IPS DF 6.9 (cell line): ENCODE measurements at regions not wholly inside any gene's neighbourhood (a gene's known extent, or its start where the extent isn't known, plus 50 kb on each side); places are given as distances from the start of the nearest gene placed in this dataset.

Experiments
- DNase-seq: peaks from one replicate; pipeline ENCODE4 v3.0.0-alpha.2; 2013; ENCODE audit warnings: low read depth, low spot score
- H3K27ac ChIP-seq: one replicate; pipeline ENCODE4 v1.5.1; 2013; ENCODE audit warnings: low read length, control low read depth
- H3K27me3 ChIP-seq: 2 replicates; pipeline ENCODE4 v1.6.1; 2013; ENCODE audit warnings: mild to moderate bottlenecking, low read length; ENCODE audit not compliant: control insufficient read depth, insufficient read depth
- H3K36me3 ChIP-seq: 2 replicates; pipeline ENCODE4 v1.6.1; 2013; ENCODE audit warnings: low read length; ENCODE audit not compliant: control insufficient read depth, insufficient read depth
- H3K4me1 ChIP-seq: 2 replicates; pipeline ENCODE4 v1.6.1; 2013; ENCODE audit warnings: low read length; ENCODE audit not compliant: control insufficient read depth, insufficient read depth
- H3K4me3 ChIP-seq: 2 replicates; pipeline ENCODE4 v1.5.1; 2013; ENCODE audit warnings: mild to moderate bottlenecking, low read length
- H3K9me3 ChIP-seq: 2 replicates; pipeline ENCODE4 v1.6.1; 2013; ENCODE audit warnings: low read length, inconsistent platforms; ENCODE audit not compliant: control insufficient read depth, insufficient read depth
- WGBS: extraction: QIAGEN DNeasy Blood & Tissue Kit; methylation state at CpG from one replicate; pipeline ENCODE4 v1.1.7; 2013; ENCODE audit warnings: mixed read lengths, missing lambda C conversion rate; ENCODE audit not compliant: insufficient read length, insufficient coverage; 5-methylcytosine and 5-hydroxymethylcytosine counted together

- no peak for DNase-seq
- H3K27ac ChIP-seq: no peak overlapping the region
- no peaks in the 10 kb centered on the region for H3K9me3 ChIP-seq
- H3K4me3 ChIP-seq: peak overlapping the region; percentile 31; the same call in 1 of the 2 replicates
- no peaks in the 10 kb centered on the region for H3K4me1 ChIP-seq
- WGBS: no CpG with 5 or more reads among the region's 36 CpGs
- H3K36me3 ChIP-seq: no peaks in the 10 kb centered on the region; the same call in 1 of the 2 replicates
- H3K27me3 ChIP-seq: no peaks in the 10 kb centered on the region
Measured at GRCh38 chr17:6893382-6894205, 62.1 kb upstream of the TEKT1 start.

GRCh38 chr17:6894206-6894528, 62.6 kb upstream of the TEKT1 start:
- H3K4me1 ChIP-seq: no peaks in the 10 kb centered on the region
- no peak overlapping the region for H3K27ac ChIP-seq
- peak overlapping the region; percentile 31; the same call in 1 of the 2 replicates for H3K4me3 ChIP-seq
- no peaks in the 10 kb centered on the region; the same call in 1 of the 2 replicates for H3K36me3 ChIP-seq
- peak; percentile 33 for DNase-seq
- no peaks in the 10 kb centered on the region for H3K27me3 ChIP-seq
- WGBS: no CpG with 5 or more reads among the region's 18 CpGs
- H3K9me3 ChIP-seq: no peaks in the 10 kb centered on the region

GRCh38 chr17:6901086-6901485, 69.6 kb upstream of the TEKT1 start:
- no peaks in the 10 kb centered on the region for H3K27me3 ChIP-seq
- H3K36me3 ChIP-seq: peaks cover 6% of the 10 kb centered on the region; the same call in 1 of the 2 replicates
- H3K9me3 ChIP-seq: no peaks in the 10 kb centered on the region
- no peaks in the 10 kb centered on the region for H3K4me1 ChIP-seq
- no peak overlapping the region for H3K4me3 ChIP-seq
- WGBS: no CpG with 5 or more reads among the region's 3 CpGs
- no peak for DNase-seq
- H3K27ac ChIP-seq: no peak overlapping the region

- WGBS: no CpG with 5 or more reads among the region's 7 CpGs
- no peak overlapping the region for H3K4me3 ChIP-seq
- no peaks in the 10 kb centered on the region for H3K9me3 ChIP-seq
- H3K36me3 ChIP-seq: peaks cover 6% of the 10 kb centered on the region; the same call in 1 of the 2 replicates
- no peaks in the 10 kb centered on the region for H3K4me1 ChIP-seq
- H3K27me3 ChIP-seq: no peaks in the 10 kb centered on the region
- H3K27ac ChIP-seq: no peak overlapping the region
- no peak for DNase-seq
Measured at GRCh38 chr17:6903326-6903900, 71.9 kb upstream of the TEKT1 start.

GRCh38 chr17:6908807-6909206, 77.3 kb upstream of the TEKT1 start:
- Histone ChIP-seq H3K36me3 (peaks cover 3% of the 10 kb centered on the region; the same call in 1 of the 2 replicates), H3K27ac (no peak overlapping the region), H3K27me3 (no peaks in the 10 kb centered on the region), H3K9me3 (no peaks in the 10 kb centered on the region; the same call in 1 of the 2 replicates), H3K4me1 (no peaks in the 10 kb centered on the region), H3K4me3 (no peak overlapping the region)
- WGBS: no CpG with 5 or more reads among the region's 5 CpGs
- no peak for DNase-seq

GRCh38 chr17:6910987-6911603, 79.6 kb upstream of the TEKT1 start:
- H3K4me3 ChIP-seq: no peak overlapping the region
- DNase-seq: no peak
- H3K9me3 ChIP-seq: no peaks in the 10 kb centered on the region; the same call in 1 of the 2 replicates
- no CpG with 5 or more reads among the region's 2 CpGs for WGBS
- no peaks in the 10 kb centered on the region for H3K27me3 ChIP-seq
- H3K36me3 ChIP-seq: peaks cover 3% of the 10 kb centered on the region; the same call in 1 of the 2 replicates
- H3K27ac ChIP-seq: no peak overlapping the region
- no peaks in the 10 kb centered on the region for H3K4me1 ChIP-seq

- Histone ChIP-seq H3K27me3 (no peaks in the 10 kb centered on the region), H3K4me1 (no peaks in the 10 kb centered on the region), H3K9me3 (no peaks in the 10 kb centered on the region; the same call in 1 of the 2 replicates), H3K27ac (no peak overlapping the region), H3K36me3 (peaks cover 3% of the 10 kb centered on the region; the same call in 1 of the 2 replicates), H3K4me3 (no peak overlapping the region)
- DNase-seq: no peak
- no CpG with 5 or more reads among the region's 13 CpGs for WGBS
Measured at GRCh38 chr17:6912110-6913051, 80.9 kb upstream of the TEKT1 start.

GRCh38 chr17:6913608-6914443, 82.0 kb upstream of the ALOX12 start:
- DNase-seq: peak; percentile 29
- H3K4me1 ChIP-seq: no peaks in the 10 kb centered on the region
- H3K27ac ChIP-seq: no peak overlapping the region
- no CpG with 5 or more reads among the region's 32 CpGs for WGBS
- H3K36me3 ChIP-seq: peaks cover 1% of the 10 kb centered on the region; the same call in 1 of the 2 replicates
- no peaks in the 10 kb centered on the region; the same call in 1 of the 2 replicates for H3K9me3 ChIP-seq
- no peak overlapping the region for H3K4me3 ChIP-seq
- no peaks in the 10 kb centered on the region for H3K27me3 ChIP-seq

GRCh38 chr17:6914711-6915110, 81.1 kb upstream of the ALOX12 start:
- Histone ChIP-seq H3K27ac (no peak overlapping the region), H3K4me3 (no peak overlapping the region), H3K36me3 (no peaks in the 10 kb centered on the region), H3K9me3 (no peaks in the 10 kb centered on the region; the same call in 1 of the 2 replicates), H3K4me1 (no peaks in the 10 kb centered on the region), H3K27me3 (no peaks in the 10 kb centered on the region)
- no CpG with 5 or more reads among the region's 6 CpGs for WGBS
- no peak for DNase-seq
